GM12873 (cell line): ENCODE measurements at regions not wholly inside any gene's neighbourhood (a gene's known extent, or its start where the extent isn't known, plus 50 kb on each side); places are given as distances from the start of the nearest gene placed in this dataset.

Experiments used
- TF ChIP-seq, protein P1 (sequence below): IDR thresholded peaks from 2 replicates; pipeline ENCODE4 v1.5.1; 2012; ENCODE audit warnings: low read depth, mild to moderate bottlenecking, moderate library complexity, low read length, control low read depth; ENCODE audit not compliant: insufficient read depth; ENCODE audit errors: missing control alignments

DNA sequence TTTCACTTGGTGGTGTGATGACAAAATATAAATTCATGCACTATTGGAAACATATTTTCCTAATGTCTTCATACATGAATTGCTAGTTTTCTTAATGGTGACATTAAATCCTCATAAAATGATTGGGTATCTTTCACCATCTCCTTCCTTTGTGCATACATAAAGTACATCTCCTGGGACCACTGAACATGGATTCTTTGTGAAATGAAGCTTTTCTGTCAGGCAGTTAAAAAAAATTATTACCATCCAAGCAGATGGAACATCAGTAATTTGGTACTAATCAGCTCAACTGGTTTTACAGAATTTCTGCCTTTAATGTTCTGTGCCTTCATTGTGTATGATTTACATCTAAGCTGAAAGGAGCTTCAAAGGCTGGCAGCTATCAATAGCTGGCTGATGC lies 891.7 kb upstream of the SLC10A2 start:
- TF ChIP-seq, protein P1, sequence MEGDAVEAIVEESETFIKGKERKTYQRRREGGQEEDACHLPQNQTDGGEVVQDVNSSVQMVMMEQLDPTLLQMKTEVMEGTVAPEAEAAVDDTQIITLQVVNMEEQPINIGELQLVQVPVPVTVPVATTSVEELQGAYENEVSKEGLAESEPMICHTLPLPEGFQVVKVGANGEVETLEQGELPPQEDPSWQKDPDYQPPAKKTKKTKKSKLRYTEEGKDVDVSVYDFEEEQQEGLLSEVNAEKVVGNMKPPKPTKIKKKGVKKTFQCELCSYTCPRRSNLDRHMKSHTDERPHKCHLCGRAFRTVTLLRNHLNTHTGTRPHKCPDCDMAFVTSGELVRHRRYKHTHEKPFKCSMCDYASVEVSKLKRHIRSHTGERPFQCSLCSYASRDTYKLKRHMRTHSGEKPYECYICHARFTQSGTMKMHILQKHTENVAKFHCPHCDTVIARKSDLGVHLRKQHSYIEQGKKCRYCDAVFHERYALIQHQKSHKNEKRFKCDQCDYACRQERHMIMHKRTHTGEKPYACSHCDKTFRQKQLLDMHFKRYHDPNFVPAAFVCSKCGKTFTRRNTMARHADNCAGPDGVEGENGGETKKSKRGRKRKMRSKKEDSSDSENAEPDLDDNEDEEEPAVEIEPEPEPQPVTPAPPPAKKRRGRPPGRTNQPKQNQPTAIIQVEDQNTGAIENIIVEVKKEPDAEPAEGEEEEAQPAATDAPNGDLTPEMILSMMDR = no peak

DNA sequence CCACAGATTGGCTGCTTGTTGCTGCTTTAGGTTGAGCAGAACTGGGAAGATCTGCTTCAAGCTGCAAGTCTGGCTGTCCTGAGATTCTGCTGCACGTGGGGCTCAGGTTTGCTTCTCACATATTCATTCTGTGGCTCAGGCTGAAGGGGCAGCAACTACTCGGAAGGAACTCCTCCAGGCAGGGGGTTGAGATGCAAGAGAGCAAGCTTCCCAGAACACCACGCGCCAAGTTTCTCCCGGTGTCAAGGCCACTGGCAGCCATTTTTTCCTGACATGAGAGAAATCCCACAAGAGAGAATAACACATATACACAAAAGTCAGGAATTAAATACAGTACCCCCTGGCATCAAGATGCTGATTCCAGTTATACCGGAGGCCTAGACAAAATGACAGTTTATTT lies 887.6 kb upstream of the SLC10A2 start:
- TF ChIP-seq, protein P1 = no peak

DNA sequence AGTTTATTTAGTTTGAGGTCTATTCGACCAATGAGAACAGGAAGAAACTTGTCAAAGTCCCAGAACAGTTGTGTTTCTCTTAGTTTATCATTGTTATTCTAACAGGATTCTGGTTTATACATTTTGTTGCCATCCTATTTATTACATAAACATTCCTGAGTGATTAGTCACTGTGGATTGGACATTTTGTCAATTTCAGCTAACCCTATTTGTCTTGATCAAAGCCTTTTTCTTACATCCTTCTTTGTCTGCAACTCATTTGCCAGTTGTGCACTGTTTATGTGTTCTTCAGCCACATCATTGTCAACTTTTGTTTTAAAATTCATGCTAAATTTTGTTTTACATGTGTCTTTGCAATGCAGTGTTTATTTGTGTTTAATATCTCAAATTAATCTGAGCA lies 886.0 kb upstream of the SLC10A2 start:
- TF ChIP-seq, protein P1 = no peak

DNA sequence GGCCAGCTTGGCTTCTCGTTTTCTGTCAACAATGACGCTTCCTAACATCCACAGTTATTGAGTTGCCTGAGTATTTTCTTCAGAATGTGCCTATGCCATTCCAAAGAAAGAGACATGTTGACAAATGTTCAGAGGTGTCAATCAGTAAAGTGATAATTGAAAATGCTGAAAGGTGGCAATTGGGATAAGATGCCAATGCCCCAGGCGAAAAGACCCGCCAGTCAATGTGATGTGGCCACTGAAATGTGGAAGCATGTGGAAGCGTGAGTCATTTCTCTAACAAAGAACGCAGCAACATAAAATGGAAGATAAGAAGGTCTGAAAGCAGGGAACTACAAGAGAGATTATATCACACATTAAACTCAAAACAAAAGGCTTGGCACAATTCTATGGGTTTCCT lies 882.2 kb upstream of the SLC10A2 start:
- TF ChIP-seq, protein P1 = no peak

DNA sequence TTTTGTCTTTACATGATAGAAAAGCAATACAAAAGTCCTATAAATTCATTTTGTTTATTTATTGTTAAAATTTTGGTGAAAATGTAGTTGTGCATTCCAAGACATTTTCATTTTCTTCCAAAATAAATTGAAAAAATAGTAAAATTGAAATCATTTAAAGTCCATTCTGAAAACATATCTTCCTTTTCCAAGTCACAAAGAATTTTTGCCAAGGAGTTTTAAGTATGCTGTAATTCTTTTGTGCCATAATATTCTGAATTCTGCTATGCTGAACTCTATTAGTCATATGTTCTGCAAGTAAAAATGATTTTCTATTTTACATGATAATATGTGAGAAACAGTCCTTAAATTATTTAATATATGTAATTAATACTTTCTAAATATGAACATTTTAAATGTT lies 879.6 kb upstream of the SLC10A2 start:
- TF ChIP-seq, protein P1 = no peak

DNA sequence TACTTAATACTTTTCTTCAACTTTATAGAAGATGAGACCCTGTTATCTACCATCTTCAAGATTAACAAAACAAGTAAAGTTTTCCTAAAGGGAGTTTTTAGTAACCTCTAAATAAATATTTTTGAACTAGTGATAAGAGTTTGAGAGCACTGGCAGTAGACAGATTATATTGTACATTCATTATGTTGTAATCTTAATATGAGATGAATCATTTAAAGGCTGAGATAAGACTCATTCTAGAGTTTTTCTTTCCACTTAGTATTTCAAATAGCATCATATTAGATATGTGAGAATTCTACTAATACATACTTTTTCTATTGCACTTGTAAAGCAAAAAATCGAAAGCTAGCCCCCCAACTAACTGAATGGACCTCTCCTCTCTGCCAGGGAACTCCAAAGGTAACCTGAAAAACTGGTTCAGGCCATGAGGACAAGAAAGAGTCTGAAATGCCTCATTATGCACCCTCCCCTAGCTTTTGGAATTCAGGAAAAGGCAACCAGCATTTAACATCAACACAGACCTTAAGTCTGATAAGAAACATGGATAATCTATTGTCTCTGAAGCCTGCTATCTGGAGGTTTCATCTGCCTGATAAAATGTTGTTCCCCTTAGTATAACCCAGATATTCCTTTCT lies 875.4 kb upstream of the SLC10A2 start:
- TF ChIP-seq, protein P1 = no peak

DNA sequence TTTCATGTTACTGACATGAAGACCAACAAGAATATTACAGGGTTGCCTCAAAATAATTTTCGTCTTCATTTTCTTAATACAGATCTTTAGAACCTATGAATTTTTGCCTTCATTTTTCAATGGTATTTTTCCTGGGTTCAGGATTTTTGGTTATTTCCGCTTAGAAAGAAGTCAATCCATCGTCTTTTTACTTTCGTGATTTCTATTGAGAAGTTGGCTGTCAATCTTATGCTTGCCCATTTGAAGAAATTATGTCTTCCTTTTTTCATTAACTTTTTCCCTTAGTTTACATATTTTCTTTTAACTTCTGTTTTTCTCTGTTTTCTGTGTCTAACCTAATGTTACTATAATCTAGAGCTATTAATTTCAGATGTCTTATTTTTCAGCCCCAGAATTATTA lies 868.9 kb upstream of the SLC10A2 start:
- TF ChIP-seq, protein P1 = no peak
